ENCODE measurements at regions not wholly inside any gene's neighbourhood (a gene's known extent, or its start where the extent isn't known, plus 50 kb on each side); places are given as distances from the start of the nearest gene placed in this dataset.

GRCh38 chr9:135338546-135338945 is 141.0 kb upstream of the PPP1R26 start:
- no peak for TF ChIP-seq POLR2AphosphoS5 (IDR thresholded peaks at IDR 0.05; ENCODE audit: low read depth, low read length)
- no peak for TF ChIP-seq POLR2A (IDR thresholded peaks at IDR 0.05; ENCODE audit: low read depth, low read length)

Data from GM12892 (cell line).